ENCODE measurements at regions not wholly inside any gene's neighbourhood (a gene's known extent, or its start where the extent isn't known, plus 50 kb on each side); places are given as distances from the start of the nearest gene placed in this dataset.
A peak's percentile ranks its signal among the peaks of the same experiment; 100 is the strongest.

DNA sequence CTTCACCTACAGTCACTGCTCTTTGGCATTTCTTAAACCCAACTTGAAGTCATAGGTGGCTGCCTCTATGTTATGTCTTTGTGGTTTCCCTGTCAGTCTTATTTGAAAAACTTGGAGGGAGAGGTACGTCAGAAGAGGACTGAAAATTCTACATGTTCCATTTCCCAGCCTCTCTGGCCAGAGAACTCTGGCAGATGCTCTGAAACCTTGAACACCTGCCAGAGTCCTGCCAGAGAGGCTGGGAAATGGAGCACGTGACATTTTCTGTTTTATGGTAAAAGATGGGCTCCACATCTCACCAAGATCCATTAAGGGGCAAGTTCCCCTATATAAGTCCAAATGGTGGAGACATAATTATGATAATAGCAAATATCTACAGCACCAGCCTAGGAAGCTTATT, 99.5 kb downstream of the MAFB start:
- no peak for DNase-seq

DNA sequence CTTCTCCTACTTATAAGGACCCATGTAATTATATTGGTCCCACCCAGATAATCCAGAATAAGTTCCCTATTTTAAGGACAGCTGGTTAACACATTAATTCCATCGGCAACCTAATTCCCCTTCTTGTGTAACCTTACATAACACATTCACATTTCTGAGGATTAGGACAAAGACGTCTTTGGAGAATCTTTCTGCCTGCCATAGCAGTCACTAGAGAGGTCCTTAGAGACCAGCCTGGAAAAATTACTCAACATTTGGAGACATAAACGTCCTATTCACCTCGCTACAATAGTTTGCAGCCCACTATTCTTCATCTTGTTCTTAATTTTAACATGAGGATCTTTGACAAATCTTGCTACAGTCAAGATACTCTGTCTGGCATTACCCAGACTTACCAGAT, 100.1 kb downstream of the MAFB start:
- no peak for DNase-seq

DNA sequence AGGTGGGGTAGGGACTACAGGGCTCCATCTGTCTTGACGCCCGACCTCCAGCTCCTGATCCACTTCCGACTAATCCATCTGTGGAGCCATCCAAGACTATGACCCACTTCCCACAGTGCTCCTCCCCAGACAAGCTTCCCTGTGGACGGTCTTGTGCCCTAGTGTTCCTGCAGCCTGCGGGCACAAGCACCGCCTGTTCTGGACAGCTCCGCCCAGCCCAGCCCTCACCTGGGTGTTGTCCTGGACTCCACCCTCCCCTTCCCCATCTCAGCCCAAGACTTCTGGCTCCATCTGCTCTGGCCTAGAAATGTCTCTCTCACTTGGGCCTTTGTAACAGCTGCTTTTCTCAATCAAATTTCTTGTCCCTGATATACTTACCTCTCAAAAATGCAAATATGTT, 102.0 kb downstream of the MAFB start:
- DNase-seq = no peak

DNA sequence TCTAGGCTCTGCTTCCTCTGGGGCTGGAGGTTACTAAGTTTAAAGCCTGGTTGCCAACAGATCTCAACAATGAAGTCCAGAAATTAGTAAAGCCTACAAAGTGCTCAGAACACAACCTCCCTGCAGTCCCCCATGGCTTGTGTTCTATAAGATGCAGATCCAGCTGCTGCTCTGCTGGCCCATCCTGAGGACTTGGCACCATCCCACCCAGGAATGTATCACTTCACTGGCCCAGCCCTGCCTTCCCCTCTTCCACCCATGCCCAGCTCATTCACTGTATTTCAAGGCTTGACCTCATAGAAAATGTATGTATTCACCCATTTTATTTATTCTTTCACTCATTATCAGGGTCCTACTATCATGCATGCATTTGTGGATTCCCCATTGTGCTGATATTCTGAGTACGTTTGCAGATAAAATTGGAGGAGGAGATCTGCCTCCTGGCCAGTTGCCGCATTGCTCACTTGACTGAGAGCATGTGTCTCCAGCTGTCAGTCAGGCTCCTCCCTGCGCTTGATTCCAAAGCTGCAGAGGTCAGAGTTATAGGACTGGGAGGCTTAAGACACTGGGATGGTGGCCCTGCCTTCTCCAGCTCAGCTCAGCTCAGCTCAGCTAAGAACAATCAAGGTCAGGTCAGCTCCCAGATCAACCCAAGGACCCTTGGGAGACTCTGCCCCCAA, 104.8 kb downstream of the MAFB start:
- DNase-seq = no peak

DNA sequence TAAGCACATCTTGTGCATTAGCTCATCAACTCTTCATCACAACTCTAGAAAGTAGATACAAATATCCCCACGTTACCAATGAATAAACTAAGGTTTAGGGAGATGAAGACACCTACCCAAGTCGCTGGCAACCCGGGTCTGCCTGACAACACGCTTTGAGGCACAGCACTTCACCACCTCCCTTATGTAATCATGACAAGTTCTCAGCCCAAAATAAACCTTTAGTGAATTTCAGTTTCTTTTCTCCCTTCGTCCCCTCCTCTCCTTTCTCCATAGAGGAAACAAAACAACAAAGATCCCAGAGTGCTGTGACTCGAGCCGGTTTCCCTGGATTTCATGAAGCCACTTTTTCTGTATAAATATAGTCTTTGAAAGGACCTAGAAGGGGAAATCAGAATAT, 105.4 kb downstream of the MAFB start:
- DNase-seq = peak; percentile 15 to 48

DNA sequence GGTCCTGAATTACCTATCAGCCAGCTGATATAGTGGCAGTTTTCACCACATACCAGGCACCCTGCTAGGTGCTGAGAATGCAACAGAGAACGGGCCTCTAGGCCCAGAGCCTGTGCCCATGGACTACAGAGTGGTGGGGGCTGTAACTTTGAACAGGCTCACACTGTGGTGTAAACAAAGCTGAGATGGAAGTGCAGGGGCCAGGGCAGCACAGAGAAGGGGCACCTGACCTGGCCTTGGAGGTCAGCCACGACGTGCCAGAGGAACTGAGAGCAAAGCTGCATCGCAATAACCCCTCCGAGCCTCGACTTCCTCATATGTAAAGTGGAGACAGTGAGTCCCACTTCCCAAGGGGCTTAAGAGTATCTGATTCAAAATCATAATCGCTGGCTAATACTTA, 105.8 kb downstream of the MAFB start:
- DNase-seq = peak; percentile 19

DNA sequence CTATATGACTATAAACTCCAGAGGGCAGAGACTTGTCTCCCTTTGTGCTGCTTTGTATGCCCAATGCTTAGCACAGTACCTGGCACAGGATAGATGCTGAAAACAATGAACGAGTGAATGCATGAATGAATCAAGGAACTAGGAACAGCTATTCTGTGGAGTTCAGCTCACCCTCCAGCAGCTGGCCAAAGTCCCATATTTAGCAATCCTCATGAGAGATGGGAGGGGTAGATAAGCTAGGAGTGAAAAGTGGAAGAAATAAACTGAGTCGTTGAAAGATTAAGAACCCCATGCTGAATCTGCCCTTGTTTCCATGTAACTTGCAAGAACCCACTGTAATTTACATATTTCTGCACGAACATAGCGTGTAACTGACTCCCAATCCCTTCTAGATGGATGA, 106.5 kb downstream of the MAFB start:
- DNase-seq = peak; percentile 18 to 43

DNA sequence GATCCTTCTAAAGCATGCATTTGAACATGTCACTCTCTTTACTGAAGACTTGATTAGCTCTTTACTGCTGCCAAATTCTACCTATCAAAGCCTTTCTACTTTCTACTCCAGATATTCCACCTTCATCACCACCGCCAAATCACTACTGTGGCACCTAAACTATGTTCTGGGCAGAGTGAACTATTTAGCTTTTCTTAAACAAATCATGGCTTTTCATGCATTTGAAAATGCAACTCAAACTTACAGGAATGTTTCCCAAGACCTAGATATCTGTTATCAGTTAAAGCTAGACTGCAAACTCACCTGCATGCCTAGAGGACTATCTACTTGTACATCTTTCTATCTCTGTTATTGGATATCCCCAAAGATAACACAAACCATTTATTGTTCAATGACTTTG, 109.3 kb downstream of the MAFB start:
- no peak for DNase-seq

DNA sequence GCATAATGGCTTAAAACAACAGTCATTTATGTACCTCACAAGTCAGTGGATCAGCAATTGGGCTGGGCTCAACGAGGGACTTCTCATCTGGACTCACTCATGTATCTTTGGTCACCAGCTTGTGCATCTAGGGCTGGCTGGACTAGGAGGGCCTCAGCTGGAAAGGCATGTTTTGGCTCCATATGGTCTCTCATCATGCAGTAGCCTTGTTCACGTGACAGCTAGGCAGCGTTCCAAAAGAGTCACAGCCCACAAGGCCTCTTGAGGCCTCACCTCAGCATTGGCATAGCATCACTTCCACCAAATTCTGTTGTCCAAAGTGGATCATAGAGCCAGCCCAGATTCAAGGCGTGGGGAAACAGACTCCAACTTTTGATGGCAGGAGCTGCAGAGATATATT, 110.1 kb downstream of the MAFB start:
- no peak for DNase-seq

DNA sequence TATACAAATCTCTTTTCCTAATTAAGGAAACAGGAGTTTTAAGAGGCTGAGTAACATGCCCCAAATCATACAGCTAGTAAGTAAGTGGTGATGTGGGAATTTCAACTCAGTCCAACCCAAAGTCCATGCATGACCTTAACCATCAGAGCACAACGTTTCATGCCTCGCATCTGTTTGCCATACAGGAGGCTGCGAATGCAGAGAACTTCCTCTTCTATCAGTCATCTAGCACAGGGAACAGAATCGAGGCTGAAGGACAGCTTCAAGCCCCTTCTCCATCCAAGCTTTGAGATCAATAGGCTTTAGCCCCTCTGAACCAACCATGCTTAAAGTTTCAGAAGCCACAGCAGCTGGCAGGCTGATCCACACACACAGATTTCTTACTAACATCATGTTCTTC, 113.2 kb downstream of the MAFB start:
- no peak for DNase-seq

DNA sequence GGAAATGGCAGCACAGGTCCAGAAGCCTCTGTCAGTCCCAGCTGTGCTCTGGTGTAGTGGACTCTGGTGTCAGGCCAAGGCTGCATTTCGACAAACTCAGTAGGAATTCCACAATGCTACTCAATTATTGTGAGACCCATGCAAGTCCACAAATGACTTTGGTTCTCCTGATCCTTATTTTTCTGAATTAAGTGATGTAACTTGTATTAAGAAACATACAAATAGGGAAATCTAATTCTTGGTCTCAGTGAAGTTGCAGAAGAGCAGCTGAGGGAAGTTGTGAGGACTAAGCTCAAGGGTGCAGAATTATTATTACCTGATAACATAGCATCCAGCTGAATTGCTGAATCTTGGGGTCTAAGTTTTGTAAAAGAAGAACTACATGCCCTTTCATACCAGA, 116.8 kb downstream of the MAFB start:
- DNase-seq = peak; percentile 47 to 67

DNA sequence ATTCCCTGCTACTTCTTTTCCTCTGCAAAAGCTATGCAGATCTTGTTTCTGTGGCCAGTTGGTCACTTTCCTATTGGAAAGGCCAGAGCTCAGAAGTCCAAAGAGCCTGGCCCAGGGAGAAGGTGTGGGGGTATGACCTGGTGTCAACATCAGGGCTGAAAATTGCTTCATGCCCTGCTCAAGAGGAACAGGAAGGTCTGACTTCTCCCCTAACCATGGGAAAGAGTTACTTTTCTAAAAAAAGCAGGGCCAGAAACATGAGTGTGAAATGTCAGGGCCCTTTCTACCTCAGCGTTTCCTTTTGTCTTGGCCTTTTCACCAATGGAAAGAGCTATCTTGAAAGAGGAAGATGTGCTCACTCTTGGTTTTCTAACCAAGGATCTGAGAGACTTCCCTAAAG, 117.4 kb downstream of the MAFB start:
- DNase-seq = peak; percentile 73 to 90

DNA sequence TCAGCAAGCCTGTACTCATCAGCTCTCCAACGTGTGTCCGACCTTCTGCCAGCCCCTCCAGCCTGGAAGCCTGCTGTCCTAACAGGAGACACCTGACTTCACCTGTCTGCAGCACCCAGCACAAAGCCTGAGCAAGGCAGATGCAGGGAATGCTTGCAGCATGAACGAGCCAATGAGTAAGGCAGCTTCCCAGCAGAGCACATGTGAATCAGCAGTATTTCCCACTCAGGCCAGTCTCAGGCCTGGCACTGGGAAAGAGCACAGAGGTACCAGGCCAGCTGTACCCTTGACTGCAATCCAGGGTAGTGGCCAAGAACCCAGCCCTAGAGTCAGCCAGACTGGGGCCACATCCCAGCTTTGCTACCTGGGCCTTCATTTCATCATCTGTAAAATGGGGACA, 120.8 kb downstream of the MAFB start:
- no peak for DNase-seq

DNA sequence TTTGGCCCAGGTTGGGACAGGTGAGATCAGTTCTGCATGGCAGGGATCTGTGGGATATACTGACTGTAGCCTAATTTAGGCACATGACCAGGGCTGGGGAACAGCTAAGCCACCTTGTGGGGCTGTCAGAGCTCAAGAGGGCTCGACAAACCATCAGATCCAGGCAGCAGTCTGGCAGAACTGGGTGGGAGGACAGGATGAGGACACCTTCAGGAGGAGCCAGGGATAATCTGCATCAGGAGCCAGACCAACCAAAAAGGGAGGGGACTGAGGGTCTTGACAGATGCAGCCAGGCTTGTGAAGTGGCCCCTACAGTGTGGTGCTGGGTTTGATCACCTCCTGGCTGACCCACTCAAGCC, 123.4 kb downstream of the MAFB start:
- DNase-seq = no peak

DNA sequence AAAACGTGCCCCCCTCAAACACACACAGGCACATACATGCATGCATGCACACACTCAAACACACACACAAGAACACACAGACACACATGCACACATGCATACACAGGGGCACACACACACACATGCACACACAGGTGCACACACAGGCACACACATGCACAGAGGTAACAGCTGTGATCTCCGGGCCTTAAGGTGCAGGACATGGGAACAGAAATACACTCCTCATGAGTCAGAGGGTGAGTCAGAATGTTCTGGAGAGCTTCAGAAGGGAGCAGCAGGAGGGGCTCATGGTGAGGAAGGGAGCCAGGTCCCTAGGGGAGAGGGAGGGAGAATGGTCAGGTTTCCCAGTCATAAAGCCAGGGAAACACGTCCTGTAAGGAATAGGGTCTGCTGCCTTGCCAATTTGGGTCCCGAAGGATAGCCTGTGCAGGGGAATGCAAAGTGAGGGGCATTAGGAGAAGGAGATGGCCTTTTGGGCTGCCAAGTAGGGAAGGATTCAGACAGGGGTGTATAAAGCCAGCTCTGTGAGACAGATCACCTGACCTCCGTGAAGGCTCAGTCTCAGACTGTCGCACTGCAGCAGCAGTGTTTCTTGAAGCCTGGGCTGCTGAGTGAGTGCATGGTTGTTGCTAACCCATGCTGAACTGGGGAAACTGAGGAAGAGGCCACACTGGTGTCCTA, 123.9 kb downstream of the MAFB start:
- DNase-seq = no peak

DNA sequence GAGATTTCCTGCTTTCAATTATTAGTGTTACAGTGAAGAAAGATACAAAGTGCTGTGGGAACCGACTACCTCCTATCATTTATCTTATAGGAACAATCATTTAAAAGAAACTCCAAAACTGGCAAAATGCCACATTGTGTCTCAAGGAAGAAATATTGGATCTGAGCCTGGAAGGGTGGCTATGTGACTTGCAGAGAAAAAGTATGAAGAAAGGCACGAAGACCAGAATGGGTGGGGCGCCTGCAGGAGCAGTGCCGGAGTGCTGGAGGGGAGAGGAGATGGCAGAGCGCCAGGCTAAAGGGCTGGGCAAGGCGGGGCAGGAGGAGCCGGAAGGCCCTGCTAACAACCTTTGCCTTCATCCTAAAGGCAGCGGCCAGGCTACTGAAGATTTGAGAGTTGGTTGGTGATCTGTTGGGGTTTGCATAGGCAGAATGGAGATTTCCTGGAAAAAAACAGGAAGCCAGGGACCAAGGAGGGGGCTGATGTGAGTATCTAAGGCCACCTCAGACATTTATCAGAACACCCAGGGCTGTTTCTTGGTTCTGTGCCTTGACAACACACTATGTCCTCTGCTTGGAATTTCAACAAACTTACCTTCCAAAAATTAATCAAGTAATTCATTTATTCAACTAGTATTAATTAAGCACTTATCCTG, 125.6 kb downstream of the MAFB start:
- no peak for DNase-seq

DNA sequence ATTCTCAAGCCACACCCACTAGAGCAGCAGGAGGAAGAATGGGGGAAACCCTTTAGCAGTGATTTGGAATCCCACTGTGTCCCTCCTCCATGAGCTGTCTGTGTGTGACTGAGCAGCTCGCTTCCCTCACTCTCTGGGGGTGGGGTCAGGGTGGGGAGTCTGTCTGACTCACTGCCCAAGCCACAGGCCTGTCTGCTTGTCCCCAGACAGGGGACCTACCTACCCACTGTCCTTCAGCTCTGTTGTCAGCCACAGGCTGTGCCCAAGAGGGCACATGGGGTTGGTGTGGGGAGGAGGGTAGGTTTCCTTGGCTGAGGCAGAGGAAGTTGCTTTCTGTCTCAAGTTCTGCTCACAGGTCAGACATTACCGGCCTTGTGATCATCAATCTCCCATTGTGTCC, 127.0 kb downstream of the MAFB start:
- DNase-seq = peak; percentile 65 to 91

DNA sequence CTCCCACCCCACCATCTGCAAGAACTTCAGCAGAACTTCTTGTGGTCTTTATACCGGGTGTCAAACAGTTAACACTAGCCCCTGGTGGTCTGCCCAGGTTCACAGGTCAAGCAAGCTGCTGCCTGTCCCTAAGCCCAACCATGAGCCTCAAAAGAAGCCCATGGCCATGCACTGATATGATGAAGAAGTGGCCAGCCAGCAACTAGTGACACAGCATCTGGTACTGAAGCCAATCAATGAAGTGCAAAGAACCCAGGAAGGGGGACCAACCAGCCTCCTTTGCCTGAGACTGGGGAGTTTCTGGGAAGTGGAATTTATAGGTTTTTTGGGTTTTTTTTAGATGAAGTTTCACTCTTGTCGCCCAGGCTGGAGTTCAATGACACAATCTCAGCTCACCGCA, 127.8 kb downstream of the MAFB start:
- DNase-seq = no peak

DNA sequence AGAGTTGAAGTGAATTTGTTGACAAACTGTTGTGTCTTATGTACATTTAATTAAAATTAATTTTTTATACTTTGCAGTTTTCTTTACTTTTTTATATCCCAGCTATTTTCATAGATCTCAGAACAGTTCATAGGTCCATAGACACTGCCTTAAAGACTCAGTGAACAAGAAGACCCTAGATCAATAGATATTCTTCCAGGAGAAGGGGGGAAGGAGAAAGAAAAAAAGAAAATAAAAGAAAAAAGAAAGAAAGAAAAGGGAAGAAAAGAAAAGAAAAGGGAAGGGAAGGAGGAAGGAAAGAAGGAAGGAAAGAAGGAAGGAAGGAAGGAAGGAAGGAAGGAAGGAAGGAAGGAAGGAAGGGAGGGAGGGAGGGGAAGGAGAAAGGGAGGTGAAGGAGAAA, 130.8 kb downstream of the MAFB start:
- DNase-seq = no peak

DNA sequence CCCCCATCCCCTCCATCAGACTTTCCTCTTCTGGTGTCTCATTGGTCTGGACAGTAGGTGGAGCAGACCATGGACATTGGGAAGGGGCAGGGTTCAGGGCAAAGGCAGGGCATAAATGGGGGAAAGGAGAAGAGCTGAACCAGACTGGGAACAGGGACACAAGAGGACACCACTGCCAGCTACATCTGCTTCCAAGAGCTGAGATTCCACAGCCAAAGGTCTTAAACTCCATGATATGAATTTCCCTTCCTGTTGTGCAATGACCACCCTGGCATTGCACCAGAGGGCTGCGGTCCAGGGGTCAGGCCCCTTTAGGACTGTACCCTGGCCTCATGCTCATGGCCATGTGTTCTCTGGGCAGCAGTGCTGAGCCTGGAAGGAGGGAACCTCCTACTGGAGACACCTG, 137.9 kb downstream of the MAFB start:
- DNase-seq = no peak

DNA sequence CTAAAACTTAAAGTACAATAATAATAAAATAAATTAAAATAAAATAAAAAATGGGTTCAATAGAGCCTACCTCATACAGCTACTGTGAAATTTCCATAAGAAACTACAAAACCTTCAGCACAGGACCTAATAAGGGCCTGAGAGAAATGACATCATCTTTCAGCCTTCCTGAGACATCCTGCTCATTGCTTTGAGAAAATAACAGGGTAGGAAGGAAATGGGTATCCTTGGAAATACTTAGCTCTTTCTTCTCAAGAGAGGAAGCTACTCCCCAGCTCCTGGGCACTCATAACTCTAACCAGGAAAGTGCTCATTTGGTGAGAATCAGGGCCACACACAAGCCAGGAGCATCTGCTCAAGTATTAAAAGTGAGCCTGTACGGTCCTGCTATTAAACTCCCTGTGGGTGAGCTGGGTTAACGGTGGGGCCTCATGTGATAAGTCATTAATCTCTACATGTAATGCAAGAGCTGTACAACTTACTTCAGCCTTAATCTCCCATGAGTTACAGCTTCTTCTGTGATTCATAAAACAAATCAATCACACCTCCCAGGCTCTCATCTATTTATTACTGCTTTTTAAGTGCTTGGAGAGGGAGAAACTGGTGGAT, 141.4 kb downstream of the MAFB start:
- DNase-seq = no peak

DNA sequence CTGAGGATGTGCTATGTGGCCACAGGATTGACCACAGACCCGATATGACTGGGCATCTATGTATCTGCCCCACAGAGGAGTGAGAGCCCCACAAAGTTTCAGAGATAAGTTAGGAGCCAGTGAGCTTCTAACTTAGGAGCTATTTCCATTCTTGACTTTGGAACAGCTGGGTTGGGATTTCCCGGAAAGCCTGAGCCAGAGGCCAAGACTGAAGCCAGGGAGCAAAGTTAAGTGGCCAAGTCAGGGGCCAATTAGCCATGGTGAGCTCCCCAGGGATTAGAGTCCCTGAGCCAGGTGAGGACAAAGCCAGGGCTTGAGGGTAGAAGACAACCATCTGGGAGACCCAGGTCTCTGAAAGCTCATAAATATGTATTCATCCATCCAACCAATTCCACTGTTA, 143.6 kb downstream of the MAFB start:
- DNase-seq = no peak

DNA sequence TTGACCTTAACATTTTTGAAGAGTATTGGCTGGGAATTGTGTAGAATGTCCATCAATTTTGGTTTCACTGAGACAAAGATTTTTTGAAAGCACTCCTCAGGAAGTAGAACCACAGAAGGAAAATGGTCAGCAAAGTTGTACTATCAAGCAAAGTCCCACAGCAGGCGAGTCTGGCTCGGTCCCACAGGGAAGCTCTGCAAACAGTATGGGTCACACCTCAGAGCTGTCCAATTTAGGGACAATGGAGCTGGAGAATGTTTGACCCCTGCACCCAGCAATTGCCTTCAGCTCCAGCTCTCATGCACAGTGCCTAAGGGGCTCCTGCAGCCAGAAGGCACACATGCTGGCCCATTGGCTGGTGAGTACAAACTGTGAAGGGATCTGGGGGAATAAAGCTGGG, 147.0 kb downstream of the MAFB start:
- DNase-seq = no peak

DNA sequence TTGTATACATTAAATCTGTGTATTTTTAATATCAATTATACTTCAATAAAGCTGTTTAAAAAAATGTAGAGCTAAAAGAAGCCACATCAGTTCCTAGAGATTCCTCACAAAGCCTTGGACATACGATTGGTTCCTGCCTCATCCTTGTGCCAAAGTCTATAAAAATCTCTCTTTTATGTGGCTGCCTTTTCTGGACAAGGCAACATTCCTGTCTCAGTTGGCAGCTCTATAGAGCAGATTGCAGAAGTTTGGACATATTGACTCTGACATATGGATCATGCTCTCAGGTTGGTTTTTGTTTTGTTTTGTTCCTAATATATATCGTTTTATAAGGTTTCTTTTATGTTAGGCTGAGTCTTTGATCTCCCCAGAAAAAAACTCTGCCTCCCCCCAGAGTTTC, 148.9 kb downstream of the MAFB start:
- no peak for DNase-seq
